ENCODE measurements at regions not wholly inside any gene's neighbourhood (a gene's known extent, or its start where the extent isn't known, plus 50 kb on each side); places are given as distances from the start of the nearest gene placed in this dataset.

DNA sequence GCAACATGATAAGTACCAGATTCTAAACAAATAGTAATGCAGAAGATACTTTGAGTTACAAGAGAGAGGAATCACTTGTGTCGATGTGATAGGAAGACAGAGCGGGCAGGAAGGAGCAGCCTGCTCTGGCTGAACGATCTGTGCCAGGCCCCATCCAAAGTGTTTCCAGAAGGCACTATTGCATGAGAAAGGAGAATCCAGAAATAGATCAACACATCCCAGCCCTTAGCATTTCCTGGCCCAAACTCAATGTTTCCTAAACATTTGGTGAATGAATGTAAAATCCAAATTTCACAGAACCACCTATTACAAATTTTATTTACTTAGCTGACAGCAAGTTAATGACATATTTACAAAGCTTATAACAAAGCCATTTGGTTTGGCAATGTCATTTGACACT, 257.2 kb downstream of the TXNL1 start:
- Histone ChIP-seq H3K4me3 (ENCODE audit: low read length) (no peak overlapping the region), H3K4me2 (ENCODE audit: low read depth, low read length) (no peak overlapping the region), H2AFZ (ENCODE audit: low read length) (no peak overlapping the region), H3K27ac (ENCODE audit: low read length) (no peak overlapping the region), H3K27me3 (replicated peaks; ENCODE audit: insufficient read depth, low read length) (no peaks in the 10 kb centered on the region), H3K4me1 (ENCODE audit: low read length) (no peaks in the 10 kb centered on the region), H3F3A (ENCODE audit: insufficient read depth, low read length) (no peaks in the 10 kb centered on the region), H3K79me2 (ENCODE audit: low read length) (no peaks in the 10 kb centered on the region), H3K36me3 (replicated peaks; ENCODE audit: insufficient read depth, low read length) (no peaks in the 10 kb centered on the region), H3K9me2 (replicated peaks; ENCODE audit: insufficient read depth, low read length) (no peaks in the 10 kb centered on the region), H3K9ac (ENCODE audit: low read length) (no peak overlapping the region), H4K20me1 (ENCODE audit: insufficient read depth, low read length) (no peaks in the 10 kb centered on the region), H3K9me3 (replicated peaks; ENCODE audit: insufficient read depth, low read length) (no peaks in the 10 kb centered on the region)
- TF ChIP-seq, protein P1, sequence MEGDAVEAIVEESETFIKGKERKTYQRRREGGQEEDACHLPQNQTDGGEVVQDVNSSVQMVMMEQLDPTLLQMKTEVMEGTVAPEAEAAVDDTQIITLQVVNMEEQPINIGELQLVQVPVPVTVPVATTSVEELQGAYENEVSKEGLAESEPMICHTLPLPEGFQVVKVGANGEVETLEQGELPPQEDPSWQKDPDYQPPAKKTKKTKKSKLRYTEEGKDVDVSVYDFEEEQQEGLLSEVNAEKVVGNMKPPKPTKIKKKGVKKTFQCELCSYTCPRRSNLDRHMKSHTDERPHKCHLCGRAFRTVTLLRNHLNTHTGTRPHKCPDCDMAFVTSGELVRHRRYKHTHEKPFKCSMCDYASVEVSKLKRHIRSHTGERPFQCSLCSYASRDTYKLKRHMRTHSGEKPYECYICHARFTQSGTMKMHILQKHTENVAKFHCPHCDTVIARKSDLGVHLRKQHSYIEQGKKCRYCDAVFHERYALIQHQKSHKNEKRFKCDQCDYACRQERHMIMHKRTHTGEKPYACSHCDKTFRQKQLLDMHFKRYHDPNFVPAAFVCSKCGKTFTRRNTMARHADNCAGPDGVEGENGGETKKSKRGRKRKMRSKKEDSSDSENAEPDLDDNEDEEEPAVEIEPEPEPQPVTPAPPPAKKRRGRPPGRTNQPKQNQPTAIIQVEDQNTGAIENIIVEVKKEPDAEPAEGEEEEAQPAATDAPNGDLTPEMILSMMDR (IDR thresholded peaks at IDR 0.05; ENCODE audit: low read length), result no peak
- TF ChIP-seq EZH2phosphoT487 (IDR thresholded peaks at IDR 0.05; ENCODE audit: low read length) (no peak), EZH2 (optimal IDR thresholded peaks at IDR 0.05; ENCODE audit: low read depth, low read length) (no peak)
- no peak for DNase-seq

DNA sequence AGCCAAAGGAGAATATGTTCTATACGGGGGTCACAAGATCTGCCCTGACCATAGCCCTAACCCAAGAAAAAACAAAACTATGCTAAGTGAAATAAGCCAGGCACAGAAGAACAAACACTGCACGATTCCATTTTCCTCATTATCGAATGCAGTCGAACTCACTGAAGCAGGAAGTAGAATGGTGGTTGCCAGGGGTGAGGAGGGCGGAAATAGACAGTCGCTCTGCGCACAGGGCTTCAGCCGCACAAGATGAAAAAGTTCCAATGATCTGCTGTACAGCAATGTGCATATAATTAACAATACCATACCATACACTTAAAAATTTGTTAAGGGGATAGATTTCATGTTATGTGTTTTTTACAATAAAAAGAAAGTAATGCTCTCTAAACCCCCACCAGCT, 257.7 kb downstream of the TXNL1 start:
- H3F3A ChIP-seq (ENCODE audit: insufficient read depth, low read length), result no peaks in the 10 kb centered on the region
- H3K27me3 ChIP-seq (replicated peaks; ENCODE audit: insufficient read depth, low read length), result no peaks in the 10 kb centered on the region
- H3K4me1 ChIP-seq (ENCODE audit: low read length), result no peaks in the 10 kb centered on the region
- no peaks in the 10 kb centered on the region for H3K36me3 ChIP-seq (replicated peaks; ENCODE audit: insufficient read depth, low read length)
- H3K27ac ChIP-seq (ENCODE audit: low read length), result no peak overlapping the region
- no peaks in the 10 kb centered on the region for H3K79me2 ChIP-seq (ENCODE audit: low read length)
- no peaks in the 10 kb centered on the region for H4K20me1 ChIP-seq (ENCODE audit: insufficient read depth, low read length)
- TF ChIP-seq, protein P1 (IDR thresholded peaks at IDR 0.05; ENCODE audit: low read length), result no peak
- TF ChIP-seq EZH2phosphoT487 (IDR thresholded peaks at IDR 0.05; ENCODE audit: low read length) (no peak), EZH2 (optimal IDR thresholded peaks at IDR 0.05; ENCODE audit: low read depth, low read length) (no peak)
- H3K9me3 ChIP-seq (replicated peaks; ENCODE audit: insufficient read depth, low read length), result no peaks in the 10 kb centered on the region
- H3K9ac ChIP-seq (ENCODE audit: low read length), result no peak overlapping the region
- H2AFZ ChIP-seq (ENCODE audit: low read length), result no peak overlapping the region
- DNase-seq, result no peak
- H3K4me3 ChIP-seq (ENCODE audit: low read length), result no peak overlapping the region
- H3K4me2 ChIP-seq (ENCODE audit: low read depth, low read length), result no peak overlapping the region
- no peaks in the 10 kb centered on the region for H3K9me2 ChIP-seq (replicated peaks; ENCODE audit: insufficient read depth, low read length)

DNA sequence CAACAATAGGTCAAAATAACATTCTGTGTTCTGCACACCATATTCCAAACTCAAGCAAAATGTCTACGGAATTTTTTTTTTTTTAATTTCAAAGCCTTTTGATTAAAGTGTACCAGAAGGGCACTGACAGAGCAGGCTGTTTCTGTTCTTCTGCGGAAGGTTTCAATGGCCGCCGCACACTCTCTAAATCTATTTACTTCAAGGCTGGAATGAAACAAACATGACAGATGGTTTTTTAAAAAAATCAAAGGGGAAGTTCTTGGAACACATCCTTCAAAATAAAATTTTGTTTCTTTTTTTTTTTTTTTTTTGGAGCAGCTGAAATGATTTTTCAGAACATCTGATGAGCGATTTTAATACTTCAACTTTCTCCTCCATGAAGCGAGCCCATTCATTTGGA, 259.1 kb downstream of the TXNL1 start:
- Histone ChIP-seq H3F3A (ENCODE audit: insufficient read depth, low read length) (peaks cover 8% of the 10 kb centered on the region; the same call in 1 of the 2 replicates), H3K27me3 (replicated peaks; ENCODE audit: insufficient read depth, low read length) (no peaks in the 10 kb centered on the region), H3K9me2 (replicated peaks; ENCODE audit: insufficient read depth, low read length) (no peaks in the 10 kb centered on the region), H3K36me3 (replicated peaks; ENCODE audit: insufficient read depth, low read length) (no peaks in the 10 kb centered on the region), H3K9ac (ENCODE audit: low read length) (no peak overlapping the region), H3K79me2 (ENCODE audit: low read length) (no peaks in the 10 kb centered on the region), H4K20me1 (ENCODE audit: insufficient read depth, low read length) (no peaks in the 10 kb centered on the region), H2AFZ (ENCODE audit: low read length) (0 out of 2 replicates have a peak overlapping the region, but pooled peaks have one; percentile 16), H3K27ac (ENCODE audit: low read length) (no peak overlapping the region), H3K4me3 (ENCODE audit: low read length) (no peak overlapping the region; the same call in 1 of the 2 replicates), H3K4me2 (ENCODE audit: low read depth, low read length) (peak overlapping the region; percentile 67), H3K4me1 (ENCODE audit: low read length) (peaks cover 11% of the 10 kb centered on the region), H3K9me3 (replicated peaks; ENCODE audit: insufficient read depth, low read length) (no peaks in the 10 kb centered on the region)
- TF ChIP-seq EZH2 (optimal IDR thresholded peaks at IDR 0.05; ENCODE audit: low read depth, low read length), result no peak
- TF ChIP-seq, protein P1 (IDR thresholded peaks at IDR 0.05; ENCODE audit: low read length), result no peak
- no peak for TF ChIP-seq EZH2phosphoT487 (IDR thresholded peaks at IDR 0.05; ENCODE audit: low read length)
- DNase-seq, result no peak

Data from MM.1S (cell line).